NT2/D1 (cell line): ENCODE measurements at regions not wholly inside any gene's neighbourhood (a gene's known extent, or its start where the extent isn't known, plus 50 kb on each side); places are given as distances from the start of the nearest gene placed in this dataset.

ENCODE experiments used
- YY1 ChIP-seq: IDR thresholded peaks from 2 replicates; pipeline ENCODE4 v1.6.1; 2011; ENCODE audit not compliant: insufficient read length, insufficient read depth
- ZNF274 ChIP-seq: IDR thresholded peaks from 2 replicates; pipeline ENCODE4 v1.6.1; 2011; ENCODE audit warnings: mild to moderate bottlenecking, low read depth, low read length

GRCh38 chr6:153412519-153412918 is 281.4 kb upstream of the RGS17 start:
- TF ChIP-seq ZNF274 (no peak), YY1 (no peak)
